GM19023 (cell line): ENCODE measurements at regions not wholly inside any gene's neighbourhood (a gene's known extent, or its start where the extent isn't known, plus 50 kb on each side); places are given as distances from the start of the nearest gene placed in this dataset.
"Not testable (repeated sequence)": the region's sequence is repeated elsewhere in the genome, so short reads cannot be mapped to it uniquely, and the experiment has no call there.

Source experiments
- ATAC-seq: cut with Tn5 transposase; IDR thresholded peaks from one replicate; pipeline ENCODE4 v1.9.1; 2021; ENCODE audit warnings: mild to moderate bottlenecking, moderate library complexity; ENCODE audit not compliant: unreplicated experiment

- ATAC-seq, result no peak
Observed at GRCh38 chr6:87772597-87773530, 70.8 kb upstream of the AKIRIN2 start.

DNA sequence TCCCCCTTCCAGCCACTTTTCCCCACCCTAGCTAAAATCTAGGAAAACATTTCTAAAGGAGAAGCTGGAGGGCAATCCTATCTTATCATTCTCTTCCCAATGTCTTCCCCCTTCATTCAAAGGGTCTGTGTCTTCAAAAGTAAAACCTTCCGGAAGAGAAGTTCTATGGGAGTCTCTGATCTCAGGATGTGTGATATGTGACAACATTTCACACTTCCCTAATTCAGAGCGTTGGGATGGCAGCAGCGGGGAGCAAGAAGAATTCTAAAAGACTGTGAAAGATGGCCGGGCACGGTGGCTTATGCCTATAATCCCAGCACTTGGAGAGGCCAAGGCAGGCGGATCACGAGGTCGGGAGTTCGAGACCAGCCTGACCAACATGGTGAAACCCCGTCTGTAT lies 65.4 kb upstream of the AKIRIN2 start:
- ATAC-seq, result no peak

GRCh38 chr6:87766211-87766610 lies 64.2 kb upstream of the AKIRIN2 start:
- ATAC-seq, result no peak

GRCh38 chr6:87763901-87764300 lies 61.9 kb upstream of the AKIRIN2 start:
- no peak for ATAC-seq

DNA sequence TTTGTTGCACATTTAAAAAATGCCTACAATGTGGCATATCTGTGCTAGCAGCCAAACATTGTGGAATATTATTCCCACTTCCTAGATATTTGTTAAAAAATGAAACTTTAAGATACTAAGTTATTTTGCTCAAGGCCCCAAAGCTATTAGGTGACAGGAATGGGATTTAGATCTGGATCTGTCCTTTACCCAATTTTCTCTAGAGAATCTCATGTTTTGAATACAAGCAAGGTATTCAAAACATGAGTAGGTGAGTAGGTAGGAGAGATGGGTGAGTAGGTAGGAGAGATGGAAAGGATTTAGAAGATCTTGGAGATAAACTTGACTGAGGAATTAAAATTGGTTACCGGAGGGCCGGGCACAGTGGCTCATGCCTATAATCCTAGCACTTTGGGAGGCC lies 61.2 kb upstream of the AKIRIN2 start:
- ATAC-seq, result no peak

DNA sequence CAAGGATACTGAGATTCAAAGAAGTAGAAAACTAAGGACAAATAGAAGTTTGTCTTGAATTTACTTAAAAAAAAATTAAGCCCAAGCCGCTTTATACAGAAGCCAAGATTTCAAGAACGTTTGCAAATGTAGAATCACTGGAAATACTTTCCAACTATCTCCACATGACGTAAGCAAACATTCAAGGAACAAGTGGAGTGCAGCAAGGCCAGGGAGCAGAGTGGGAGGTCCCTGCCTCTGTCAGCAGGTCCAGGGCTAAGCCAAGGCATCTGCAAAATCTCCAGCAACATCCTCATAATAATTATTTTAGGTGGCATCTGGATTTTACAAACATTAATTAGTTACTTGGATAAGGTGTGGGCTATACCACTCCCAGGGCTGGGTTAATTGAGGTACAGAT lies 60.1 kb upstream of the AKIRIN2 start:
- ATAC-seq, result no peak

DNA sequence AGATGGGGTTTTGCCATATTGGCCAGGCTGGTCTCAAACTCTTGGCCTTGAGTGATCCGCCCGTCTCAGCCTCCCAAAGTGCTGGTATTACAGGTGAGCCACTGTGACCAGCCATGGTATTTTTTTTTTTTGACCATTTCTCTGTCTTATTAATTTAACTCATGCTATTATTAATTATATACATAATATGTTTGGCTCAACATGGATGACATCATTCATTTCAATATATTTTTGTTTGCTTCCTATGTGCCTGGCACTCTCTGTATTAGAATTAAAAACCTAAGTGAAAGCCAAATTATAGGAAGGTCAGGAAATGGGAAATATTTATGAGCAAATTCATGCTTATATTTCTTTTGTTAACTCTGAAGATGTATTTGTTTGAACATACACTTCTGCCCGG lies 55.8 kb upstream of the AKIRIN2 start:
- ATAC-seq, result no peak

DNA sequence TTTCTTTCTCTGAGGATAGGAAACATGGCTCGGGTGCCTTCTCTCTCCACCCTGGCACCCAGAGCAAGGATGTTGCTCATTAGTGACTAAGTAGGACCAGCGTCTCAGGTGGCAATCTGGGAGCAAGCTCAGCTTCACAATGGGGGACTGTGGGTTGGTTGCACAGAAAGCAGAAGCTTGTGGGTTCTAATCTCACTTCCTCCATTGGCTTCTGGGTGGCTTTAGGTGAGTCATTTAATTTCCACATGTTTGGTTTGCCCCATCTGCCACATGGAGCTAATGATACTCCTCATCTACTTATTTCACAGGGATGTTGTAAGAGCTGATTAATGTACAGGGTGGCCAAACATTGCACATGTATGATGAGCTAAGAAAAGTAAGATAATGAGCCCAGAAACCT lies 54.8 kb upstream of the AKIRIN2 start:
- peak; percentile 92 for ATAC-seq

GRCh38 chr6:87755708-87756671 lies 54.0 kb upstream of the AKIRIN2 start:
- no peak for ATAC-seq

- no peak for ATAC-seq
Observed at GRCh38 chr6:87754828-87755227, 52.8 kb upstream of the AKIRIN2 start.

DNA sequence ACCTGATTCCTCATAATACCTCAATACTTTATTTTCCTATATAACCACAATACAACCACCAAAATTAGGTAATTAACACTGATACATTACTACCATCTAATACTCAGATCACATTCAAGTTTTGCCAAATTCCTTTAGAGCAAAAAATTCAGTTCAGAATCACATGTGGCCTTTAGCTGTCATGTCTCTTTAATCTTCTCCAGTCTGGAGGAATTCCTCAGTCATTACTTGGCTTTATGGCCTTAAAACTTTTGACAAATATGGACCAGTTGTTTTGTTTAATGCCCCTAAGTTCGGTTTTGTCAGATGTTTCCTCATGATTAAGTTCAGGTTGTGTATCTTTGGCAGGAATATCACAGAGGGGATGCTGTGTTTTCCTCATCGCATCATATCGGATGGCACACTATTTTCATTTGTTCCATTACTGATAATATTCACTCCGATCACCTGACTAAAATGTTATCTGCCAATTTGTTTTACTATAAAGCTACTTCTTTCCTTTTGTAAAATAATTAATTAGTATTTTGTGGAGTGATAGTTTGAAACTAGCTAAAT lies 51.2 kb upstream of the AKIRIN2 start:
- no peak for ATAC-seq

GRCh38 chr6:87752503-87752902 lies 50.5 kb upstream of the AKIRIN2 start:
- not testable (repeated sequence) for ATAC-seq
